Fibroblast of upper back skin (primary cell): ENCODE measurements at regions not wholly inside any gene's neighbourhood (a gene's known extent, or its start where the extent isn't known, plus 50 kb on each side); places are given as distances from the start of the nearest gene placed in this dataset.

Experiments
- DNase-seq: peaks from one replicate; pipeline ENCODE4 v3.0.0-alpha.2; 2013

DNA sequence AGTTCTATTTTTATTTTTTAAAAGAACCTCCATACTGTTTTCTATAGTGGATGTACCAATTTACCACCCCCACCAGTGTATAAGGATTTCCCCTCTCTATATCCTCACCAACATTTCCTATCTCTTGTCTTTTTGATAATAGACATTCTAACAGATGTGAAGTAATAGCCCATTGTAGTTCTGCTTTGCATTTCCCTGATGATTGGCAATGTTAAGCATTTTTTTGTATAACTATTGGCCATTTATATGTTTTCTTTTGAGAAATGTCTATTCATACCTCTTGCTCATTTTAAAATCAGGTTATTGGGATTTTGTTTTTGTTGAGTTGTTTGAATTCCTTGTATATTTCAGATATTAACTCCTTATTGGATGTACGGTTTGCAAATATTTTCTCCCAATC is 251.1 kb upstream of the HTR2C start:
- DNase-seq: no peak

GRCh38 chrX:114334473-114334982 is 249.4 kb upstream of the HTR2C start:
- DNase-seq: no peak

- DNase-seq: no peak
Measured at GRCh38 chrX:114338870-114339269, 245.0 kb upstream of the HTR2C start.

GRCh38 chrX:114344756-114345349 is 239.0 kb upstream of the HTR2C start:
- DNase-seq: peak; percentile 16

DNA sequence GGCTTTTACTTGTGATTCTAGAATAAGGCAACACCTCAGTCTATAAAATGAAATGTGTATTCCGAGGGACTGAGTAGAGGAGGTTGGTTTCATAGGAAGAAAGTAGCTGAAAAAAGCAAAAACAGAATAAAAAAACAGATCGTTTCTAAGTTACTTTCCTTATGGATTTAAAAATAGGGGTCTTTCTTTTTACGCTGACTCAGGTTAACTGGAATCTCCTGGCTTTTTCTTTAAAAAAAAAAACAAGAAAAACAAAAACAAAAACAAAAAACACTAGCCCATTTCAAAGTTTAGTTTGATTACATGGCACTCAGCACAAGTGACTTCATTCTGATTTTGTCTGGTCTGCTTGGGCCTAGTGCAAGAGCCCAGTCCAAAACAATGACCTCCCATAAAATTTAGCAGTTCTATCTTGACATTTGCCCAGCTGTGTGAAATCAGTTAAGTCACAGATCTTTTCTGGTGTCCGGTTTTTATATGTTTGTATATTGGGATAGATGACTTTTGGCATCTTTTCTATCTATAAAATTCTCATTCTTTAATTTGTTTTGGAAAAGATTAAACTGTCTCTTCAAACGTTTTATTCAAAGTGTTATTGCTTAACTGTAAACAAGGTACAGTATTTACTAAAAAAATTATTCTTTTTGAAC is 222.7 kb upstream of the HTR2C start:
- no peak for DNase-seq

DNA sequence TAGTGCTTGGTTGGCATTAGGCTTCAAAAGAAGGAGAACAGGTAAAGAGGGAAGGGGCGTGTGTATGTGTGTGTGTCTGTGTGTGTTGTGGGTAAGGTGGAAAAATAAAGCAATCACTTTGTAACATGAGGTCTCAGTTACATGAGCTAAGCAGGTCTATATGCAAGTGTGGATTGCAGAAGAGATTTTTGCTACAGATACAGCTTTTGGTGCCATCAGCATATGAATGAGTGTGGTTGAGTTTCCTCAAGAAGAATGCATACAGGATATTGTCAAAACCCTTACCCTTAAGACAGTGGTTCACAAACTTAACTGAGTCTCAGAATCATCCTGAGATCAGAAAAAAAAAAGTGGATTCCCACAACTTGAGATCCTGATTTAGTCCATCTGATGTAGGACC is 220.5 kb upstream of the HTR2C start:
- no peak for DNase-seq

GRCh38 chrX:114365065-114365834 is 218.6 kb upstream of the HTR2C start:
- no peak for DNase-seq

- no peak for DNase-seq
Measured at GRCh38 chrX:114372937-114373336, 210.9 kb upstream of the HTR2C start.

- DNase-seq: no peak
Measured at GRCh38 chrX:114390251-114390796, 193.6 kb upstream of the HTR2C start.
